SK-N-MC (cell line): ENCODE measurements at regions not wholly inside any gene's neighbourhood (a gene's known extent, or its start where the extent isn't known, plus 50 kb on each side); places are given as distances from the start of the nearest gene placed in this dataset.

Experiments
- EZH2 ChIP-seq: fragments of 200-600 bp; sonication (generic); IDR thresholded peaks from one replicate; pipeline ENCODE4 v1.6.1; 2017; ENCODE audit warnings: antibody characterized with exemption
- FOXP2 ChIP-seq: optimal IDR thresholded peaks from 2 replicates; pipeline ENCODE3; 2011; ENCODE audit warnings: mild to moderate bottlenecking, moderate library complexity; ENCODE audit not compliant: insufficient read depth; ENCODE audit errors: extremely low read length, control extremely low read depth
- POLR2AphosphoS5 ChIP-seq: IDR thresholded peaks from 2 replicates; pipeline ENCODE4 v1.6.1; 2012; ENCODE audit warnings: mild to moderate bottlenecking, low read depth, low read length, borderline replicate concordance

- TF ChIP-seq EZH2 (no peak), POLR2AphosphoS5 (no peak), FOXP2 (no peak)
Measured at GRCh38 chr9:71209890-71210289, 88.5 kb upstream of the TRPM3 start.
